SU-DHL-6 (cell line): ENCODE measurements at regions not wholly inside any gene's neighbourhood (a gene's known extent, or its start where the extent isn't known, plus 50 kb on each side); places are given as distances from the start of the nearest gene placed in this dataset.

Experiments
- EZH2phosphoT487 ChIP-seq: fragments of 200-600 bp; sonication (generic), shearing (Covaris generic); conservative IDR thresholded peaks from 2 replicates; pipeline ENCODE4 v1.6.1; 2018; ENCODE audit warnings: mild to moderate bottlenecking, antibody characterized with exemption, low read length, moderate library complexity, mixed read lengths
- TF ChIP-seq, protein P1 (sequence below): fragments of 200-600 bp; sonication (generic); IDR thresholded peaks from one replicate; pipeline ENCODE4 v1.5.1; 2017; ENCODE audit warnings: antibody characterized with exemption, mild to moderate bottlenecking, low read length, moderate library complexity; ENCODE audit not compliant: insufficient read depth, poor library complexity, severe bottlenecking

DNA sequence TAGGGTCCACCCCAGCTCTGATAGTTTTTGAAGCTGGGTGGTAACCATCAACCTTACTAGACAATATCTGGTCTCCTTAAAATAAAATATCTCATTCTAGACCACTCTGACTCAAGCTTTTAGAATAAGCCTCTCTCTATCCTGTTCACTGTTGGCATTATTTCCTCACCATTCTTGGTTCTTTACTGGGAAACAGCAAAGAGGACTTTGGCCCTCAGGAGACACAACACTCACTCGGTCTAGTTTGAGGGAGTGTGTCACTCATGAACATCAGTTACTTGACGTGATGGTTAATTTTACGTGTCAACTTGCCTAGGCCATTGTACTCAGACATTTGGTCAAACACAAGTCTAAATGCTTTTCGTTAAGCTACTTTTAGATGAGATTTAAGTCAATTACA is 110.6 kb downstream of the FAM76B start:
- TF ChIP-seq, protein P1, sequence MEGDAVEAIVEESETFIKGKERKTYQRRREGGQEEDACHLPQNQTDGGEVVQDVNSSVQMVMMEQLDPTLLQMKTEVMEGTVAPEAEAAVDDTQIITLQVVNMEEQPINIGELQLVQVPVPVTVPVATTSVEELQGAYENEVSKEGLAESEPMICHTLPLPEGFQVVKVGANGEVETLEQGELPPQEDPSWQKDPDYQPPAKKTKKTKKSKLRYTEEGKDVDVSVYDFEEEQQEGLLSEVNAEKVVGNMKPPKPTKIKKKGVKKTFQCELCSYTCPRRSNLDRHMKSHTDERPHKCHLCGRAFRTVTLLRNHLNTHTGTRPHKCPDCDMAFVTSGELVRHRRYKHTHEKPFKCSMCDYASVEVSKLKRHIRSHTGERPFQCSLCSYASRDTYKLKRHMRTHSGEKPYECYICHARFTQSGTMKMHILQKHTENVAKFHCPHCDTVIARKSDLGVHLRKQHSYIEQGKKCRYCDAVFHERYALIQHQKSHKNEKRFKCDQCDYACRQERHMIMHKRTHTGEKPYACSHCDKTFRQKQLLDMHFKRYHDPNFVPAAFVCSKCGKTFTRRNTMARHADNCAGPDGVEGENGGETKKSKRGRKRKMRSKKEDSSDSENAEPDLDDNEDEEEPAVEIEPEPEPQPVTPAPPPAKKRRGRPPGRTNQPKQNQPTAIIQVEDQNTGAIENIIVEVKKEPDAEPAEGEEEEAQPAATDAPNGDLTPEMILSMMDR: no peak
- TF ChIP-seq EZH2phosphoT487: no peak
